ENCODE measurements at regions not wholly inside any gene's neighbourhood (a gene's known extent, or its start where the extent isn't known, plus 50 kb on each side); places are given as distances from the start of the nearest gene placed in this dataset.

GRCh38 chr15:96551722-96552121 lies 221.2 kb downstream of the NR2F2 start:
- no peak for TF ChIP-seq CTCF (IDR thresholded peaks at IDR 0.05; ENCODE audit: low read depth, low read length)
- H3K4me3 ChIP-seq (replicated peaks in 1 of 2; ENCODE audit: low read depth in 2 of 2, low read length in 2 of 2) = no peak overlapping the region
- DNase-seq (ENCODE audit: low read depth in 2 of 2) = no peak

- no peak for TF ChIP-seq CTCF (IDR thresholded peaks at IDR 0.05; ENCODE audit: low read depth, low read length)
- no peak overlapping the region for H3K4me3 ChIP-seq (replicated peaks in 1 of 2; ENCODE audit: low read depth in 2 of 2, low read length in 2 of 2)
- DNase-seq (ENCODE audit: low read depth in 2 of 2) = peak in 1 of 2 donors; percentile 42
Observed at GRCh38 chr15:96553006-96553405, 222.5 kb downstream of the NR2F2 start.

GRCh38 chr15:96553451-96553850 lies 223.0 kb downstream of the NR2F2 start:
- H3K4me3 ChIP-seq (replicated peaks in 1 of 2; ENCODE audit: low read depth in 2 of 2, low read length in 2 of 2) = no peak overlapping the region
- no peak for TF ChIP-seq CTCF (IDR thresholded peaks at IDR 0.05; ENCODE audit: low read depth, low read length)
- DNase-seq (ENCODE audit: low read depth in 2 of 2) = no peak

GRCh38 chr15:96553931-96554330 lies 223.4 kb downstream of the NR2F2 start:
- no peak overlapping the region for H3K4me3 ChIP-seq (replicated peaks in 1 of 2; ENCODE audit: low read depth in 2 of 2, low read length in 2 of 2)
- TF ChIP-seq CTCF (IDR thresholded peaks at IDR 0.05; ENCODE audit: low read depth, low read length) = no peak
- DNase-seq (ENCODE audit: low read depth in 2 of 2) = no peak

GRCh38 chr15:96554541-96554940 lies 224.0 kb downstream of the NR2F2 start:
- no peak for TF ChIP-seq CTCF (IDR thresholded peaks at IDR 0.05; ENCODE audit: low read depth, low read length)
- H3K4me3 ChIP-seq (replicated peaks in 1 of 2; ENCODE audit: low read depth in 2 of 2, low read length in 2 of 2) = no peak overlapping the region
- no peak for DNase-seq (ENCODE audit: low read depth in 2 of 2)

GRCh38 chr15:96559087-96559486 lies 228.6 kb downstream of the NR2F2 start:
- no peak overlapping the region for H3K4me3 ChIP-seq (replicated peaks in 1 of 2; ENCODE audit: low read depth in 2 of 2, low read length in 2 of 2)
- TF ChIP-seq CTCF (IDR thresholded peaks at IDR 0.05; ENCODE audit: low read depth, low read length) = no peak
- no peak for DNase-seq (ENCODE audit: low read depth in 2 of 2)

- no peak for TF ChIP-seq CTCF (IDR thresholded peaks at IDR 0.05; ENCODE audit: low read depth, low read length)
Observed at GRCh38 chr15:96559631-96560030, 229.1 kb downstream of the NR2F2 start.

More at GRCh38 chr15:96559631-96560030, 229.1 kb downstream of the NR2F2 start:
- DNase-seq (ENCODE audit: low read depth in 2 of 2) = no peak
- H3K4me3 ChIP-seq (replicated peaks in 1 of 2; ENCODE audit: low read depth in 2 of 2, low read length in 2 of 2) = no peak overlapping the region

All from cardiac fibroblast (primary cell).